ENCODE measurements at regions not wholly inside any gene's neighbourhood (a gene's known extent, or its start where the extent isn't known, plus 50 kb on each side); places are given as distances from the start of the nearest gene placed in this dataset.

DNA sequence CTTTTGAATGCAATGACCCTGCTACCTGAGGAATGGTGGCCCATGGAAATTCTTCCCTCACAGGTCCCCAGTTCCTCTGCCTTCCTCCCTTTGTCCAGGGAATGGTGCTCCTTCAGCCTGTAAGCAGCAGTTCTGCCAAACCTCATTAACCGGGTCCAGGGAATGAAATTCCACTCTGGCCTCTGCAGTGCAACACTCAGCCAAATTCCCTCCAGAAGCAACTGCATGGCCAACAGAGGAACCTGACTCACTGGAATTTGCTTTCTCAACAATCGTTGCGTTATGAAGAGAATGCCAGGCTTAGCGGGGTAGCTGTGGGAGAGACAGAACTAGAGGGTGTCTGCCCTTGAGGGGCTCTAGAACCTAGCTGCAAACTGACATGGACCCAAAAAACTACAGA is 449.4 kb upstream of the PROK2 start:
- H3K9me3 ChIP-seq (ENCODE audit: control insufficient read depth in 4 of 4, insufficient read depth in 3 of 4, low read length in 3 of 4): peaks cover 0 to 2% (median 0%) of the 10 kb centered on the region in 4 donors
- H3K36me3 ChIP-seq (ENCODE audit: control insufficient read depth in 4 of 4, insufficient read depth in 4 of 4, low read length in 4 of 4): no peaks in the 10 kb centered on the region
- H3K4me3 ChIP-seq: no peak overlapping the region
- 55 to 63% methylated on average over 4 of the region's 4 CpGs for WGBS, 2 donors
- ATAC-seq (ENCODE audit: insufficient read depth, low FRiP score) (peak; percentile 53), DNase-seq (peak; percentile 51 to 77 (median 68))
- peaks cover 0 to 2% (median 2%) of the 10 kb centered on the region in 3 donors for H3K27me3 ChIP-seq (ENCODE audit: control insufficient read depth in 3 of 3, insufficient read depth in 3 of 3, low read length in 2 of 3)
- H3K27ac ChIP-seq (ENCODE audit: low read depth in 1 of 2, low read length in 1 of 2): no peak overlapping the region
- TF ChIP-seq, protein P1, sequence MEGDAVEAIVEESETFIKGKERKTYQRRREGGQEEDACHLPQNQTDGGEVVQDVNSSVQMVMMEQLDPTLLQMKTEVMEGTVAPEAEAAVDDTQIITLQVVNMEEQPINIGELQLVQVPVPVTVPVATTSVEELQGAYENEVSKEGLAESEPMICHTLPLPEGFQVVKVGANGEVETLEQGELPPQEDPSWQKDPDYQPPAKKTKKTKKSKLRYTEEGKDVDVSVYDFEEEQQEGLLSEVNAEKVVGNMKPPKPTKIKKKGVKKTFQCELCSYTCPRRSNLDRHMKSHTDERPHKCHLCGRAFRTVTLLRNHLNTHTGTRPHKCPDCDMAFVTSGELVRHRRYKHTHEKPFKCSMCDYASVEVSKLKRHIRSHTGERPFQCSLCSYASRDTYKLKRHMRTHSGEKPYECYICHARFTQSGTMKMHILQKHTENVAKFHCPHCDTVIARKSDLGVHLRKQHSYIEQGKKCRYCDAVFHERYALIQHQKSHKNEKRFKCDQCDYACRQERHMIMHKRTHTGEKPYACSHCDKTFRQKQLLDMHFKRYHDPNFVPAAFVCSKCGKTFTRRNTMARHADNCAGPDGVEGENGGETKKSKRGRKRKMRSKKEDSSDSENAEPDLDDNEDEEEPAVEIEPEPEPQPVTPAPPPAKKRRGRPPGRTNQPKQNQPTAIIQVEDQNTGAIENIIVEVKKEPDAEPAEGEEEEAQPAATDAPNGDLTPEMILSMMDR (IDR thresholded peaks at IDR 0.05; ENCODE audit: control extremely low read depth, extremely low read depth): no peak
- no peak overlapping the region for H3K9ac ChIP-seq (ENCODE audit: insufficient read depth in 1 of 2, low read length in 2 of 2)
- peaks cover 0 to 37% (median 3%) of the 10 kb centered on the region in 5 donors for H3K4me1 ChIP-seq (ENCODE audit: control insufficient read depth in 5 of 5, insufficient read depth in 5 of 5, low read length in 5 of 5)

DNA sequence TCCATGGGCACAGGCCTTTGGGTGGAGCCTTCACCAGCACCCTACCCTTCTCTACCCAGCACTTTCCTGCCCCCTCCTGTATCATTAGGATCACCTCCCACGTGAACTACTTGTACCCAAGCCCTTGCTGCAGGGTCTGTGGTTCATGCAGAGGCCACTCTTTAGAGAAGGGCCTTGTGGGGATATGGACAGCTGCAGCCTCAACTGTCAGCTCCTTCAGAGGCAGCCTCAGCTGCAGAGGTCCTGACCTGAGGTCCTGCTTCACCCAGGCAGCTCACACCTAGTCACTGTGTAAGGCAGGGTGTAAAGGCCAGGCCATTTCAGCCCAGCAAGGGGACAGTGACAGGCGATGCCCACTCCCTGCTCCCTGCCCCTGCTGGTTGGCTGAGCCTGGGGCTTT is 448.6 kb upstream of the PROK2 start:
- WGBS, 2 donors: 88 to 97% methylated on average over 2 of the region's 2 CpGs
- DNase-seq (no peak), ATAC-seq (ENCODE audit: insufficient read depth, low FRiP score) (no peak)
- Histone ChIP-seq H3K4me3 (no peak overlapping the region), H3K27ac (ENCODE audit: low read depth in 1 of 2, low read length in 1 of 2) (no peak overlapping the region), H3K36me3 (ENCODE audit: control insufficient read depth in 4 of 4, insufficient read depth in 4 of 4, low read length in 4 of 4) (no peaks in the 10 kb centered on the region), H3K9ac (ENCODE audit: insufficient read depth in 1 of 2, low read length in 2 of 2) (no peak overlapping the region), H3K9me3 (ENCODE audit: control insufficient read depth in 4 of 4, insufficient read depth in 3 of 4, low read length in 3 of 4) (peaks cover 0 to 2% (median 0%) of the 10 kb centered on the region in 4 donors), H3K4me1 (ENCODE audit: control insufficient read depth in 5 of 5, insufficient read depth in 5 of 5, low read length in 5 of 5) (peaks cover 0 to 33% (median 3%) of the 10 kb centered on the region in 5 donors), H3K27me3 (ENCODE audit: control insufficient read depth in 3 of 3, insufficient read depth in 3 of 3, low read length in 2 of 3) (peaks cover 0 to 4% (median 2%) of the 10 kb centered on the region in 3 donors)
- TF ChIP-seq, protein P1 (IDR thresholded peaks at IDR 0.05; ENCODE audit: control extremely low read depth, extremely low read depth): no peak

DNA sequence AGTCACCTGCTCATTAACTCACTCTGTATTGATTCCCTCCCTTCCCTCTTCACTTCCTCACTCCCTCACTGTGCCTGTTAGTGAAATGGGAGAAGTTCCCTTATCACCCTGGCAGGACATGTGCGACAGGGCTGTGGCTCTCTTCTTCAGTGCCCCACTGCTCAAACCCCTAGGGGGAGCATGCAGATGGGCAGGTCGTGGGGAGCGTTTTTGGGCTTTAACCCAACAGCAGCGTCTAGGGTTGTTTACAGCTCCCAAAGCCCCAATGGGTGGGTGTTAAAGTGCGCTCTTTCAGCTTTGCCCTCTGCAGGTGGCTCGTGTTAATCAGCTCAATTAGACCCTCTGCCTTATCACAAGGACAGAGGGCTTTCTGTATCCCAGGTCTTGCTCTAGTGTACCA is 447.8 kb upstream of the PROK2 start:
- Histone ChIP-seq H3K9ac (ENCODE audit: insufficient read depth in 1 of 2, low read length in 2 of 2) (no peak overlapping the region), H3K4me3 (no peak overlapping the region), H3K27ac (ENCODE audit: low read depth in 1 of 2, low read length in 1 of 2) (no peak overlapping the region), H3K4me1 (ENCODE audit: control insufficient read depth in 5 of 5, insufficient read depth in 5 of 5, low read length in 5 of 5) (peaks cover 0 to 25% (median 3%) of the 10 kb centered on the region in 5 donors), H3K27me3 (ENCODE audit: control insufficient read depth in 3 of 3, insufficient read depth in 3 of 3, low read length in 2 of 3) (peaks cover 0 to 12% (median 5%) of the 10 kb centered on the region in 3 donors), H3K9me3 (ENCODE audit: control insufficient read depth in 4 of 4, insufficient read depth in 3 of 4, low read length in 3 of 4) (peaks cover 0 to 2% (median 0%) of the 10 kb centered on the region in 4 donors), H3K36me3 (ENCODE audit: control insufficient read depth in 4 of 4, insufficient read depth in 4 of 4, low read length in 4 of 4) (no peaks in the 10 kb centered on the region)
- DNase-seq (no peak), ATAC-seq (ENCODE audit: insufficient read depth, low FRiP score) (no peak)
- TF ChIP-seq, protein P1 (IDR thresholded peaks at IDR 0.05; ENCODE audit: control extremely low read depth, extremely low read depth): no peak
- WGBS, 2 donors: 88 to 91% methylated on average over 6 of the region's 6 CpGs

DNA sequence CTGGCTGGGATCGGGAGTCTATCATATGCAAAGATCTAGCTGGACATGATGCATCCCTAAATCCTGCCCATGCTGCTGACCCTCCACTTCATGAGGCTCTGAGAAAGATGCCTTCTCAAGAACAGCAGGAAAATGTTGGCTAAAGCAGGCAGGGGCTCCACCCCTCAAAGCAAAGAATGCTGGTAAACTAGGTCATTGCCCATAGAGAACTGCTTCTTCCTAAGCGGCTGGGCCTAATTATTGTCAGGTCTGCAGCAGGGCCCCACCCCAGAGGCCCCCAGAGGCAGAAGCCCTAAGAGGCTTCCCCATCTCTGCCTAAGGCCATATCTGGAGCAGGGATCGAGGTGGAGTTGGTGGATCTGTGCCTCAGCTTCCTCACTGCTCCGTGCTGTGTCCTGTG is 447.4 kb upstream of the PROK2 start:
- DNase-seq (no peak), ATAC-seq (ENCODE audit: insufficient read depth, low FRiP score) (no peak)
- H3K9ac ChIP-seq (ENCODE audit: insufficient read depth in 1 of 2, low read length in 2 of 2): no peak overlapping the region
- 93 to 96% methylated on average over 4 of the region's 4 CpGs for WGBS, 2 donors
- no peak overlapping the region for H3K4me3 ChIP-seq
- peaks cover 0 to 15% (median 5%) of the 10 kb centered on the region in 3 donors for H3K27me3 ChIP-seq (ENCODE audit: control insufficient read depth in 3 of 3, insufficient read depth in 3 of 3, low read length in 2 of 3)
- H3K9me3 ChIP-seq (ENCODE audit: control insufficient read depth in 4 of 4, insufficient read depth in 3 of 4, low read length in 3 of 4): peaks cover 0 to 2% (median 0%) of the 10 kb centered on the region in 4 donors
- TF ChIP-seq, protein P1 (IDR thresholded peaks at IDR 0.05; ENCODE audit: control extremely low read depth, extremely low read depth): no peak
- no peak overlapping the region for H3K27ac ChIP-seq (ENCODE audit: low read depth in 1 of 2, low read length in 1 of 2)
- peaks cover 0 to 21% (median 3%) of the 10 kb centered on the region in 5 donors for H3K4me1 ChIP-seq (ENCODE audit: control insufficient read depth in 5 of 5, insufficient read depth in 5 of 5, low read length in 5 of 5)
- H3K36me3 ChIP-seq (ENCODE audit: control insufficient read depth in 4 of 4, insufficient read depth in 4 of 4, low read length in 4 of 4): no peaks in the 10 kb centered on the region
